Fibroblast of skin of back (primary cell): ENCODE measurements at regions not wholly inside any gene's neighbourhood (a gene's known extent, or its start where the extent isn't known, plus 50 kb on each side); places are given as distances from the start of the nearest gene placed in this dataset.

Source experiments
- DNase-seq: peaks from one replicate; pipeline ENCODE4 v3.0.0-alpha.2; 2013

DNA sequence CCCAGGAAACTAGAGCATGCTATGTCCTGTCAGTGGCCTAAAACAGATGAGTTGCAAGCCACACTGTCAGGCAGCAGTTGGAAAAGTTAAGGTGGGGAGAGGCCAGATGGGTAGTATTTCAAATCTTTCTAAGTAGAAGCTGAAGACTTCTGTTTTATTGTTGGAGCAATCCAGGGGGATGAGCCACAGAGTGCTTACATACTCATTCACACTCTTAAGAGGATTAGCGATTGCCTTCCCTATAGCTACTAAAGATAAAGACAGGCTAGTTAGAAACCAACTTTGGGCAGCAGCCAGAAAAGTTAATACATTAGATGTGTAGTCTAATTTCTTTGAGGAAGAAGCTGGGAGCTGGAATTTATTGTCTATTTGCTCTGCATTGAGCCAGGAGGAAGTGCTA is 61.7 kb upstream of the ELAVL2 start:
- DNase-seq, result no peak
